SIG-M5 treated with dmso at 0.1 percent for 504 hours (cell line): ENCODE measurements at regions not wholly inside any gene's neighbourhood (a gene's known extent, or its start where the extent isn't known, plus 50 kb on each side); places are given as distances from the start of the nearest gene placed in this dataset.
"Not testable (repeated sequence)": the region's sequence is repeated elsewhere in the genome, so short reads cannot be mapped to it uniquely, and the experiment has no call there.

Experiments
- DNase-seq: peaks from one replicate; lab custom pipeline; 2025; ENCODE audit not compliant: unreplicated experiment; lab: John Stamatoyannopoulos, UW

GRCh38 chr2:220320326-220320725 lies 692.9 kb downstream of the SLC4A3 start:
- no peak for DNase-seq

DNA sequence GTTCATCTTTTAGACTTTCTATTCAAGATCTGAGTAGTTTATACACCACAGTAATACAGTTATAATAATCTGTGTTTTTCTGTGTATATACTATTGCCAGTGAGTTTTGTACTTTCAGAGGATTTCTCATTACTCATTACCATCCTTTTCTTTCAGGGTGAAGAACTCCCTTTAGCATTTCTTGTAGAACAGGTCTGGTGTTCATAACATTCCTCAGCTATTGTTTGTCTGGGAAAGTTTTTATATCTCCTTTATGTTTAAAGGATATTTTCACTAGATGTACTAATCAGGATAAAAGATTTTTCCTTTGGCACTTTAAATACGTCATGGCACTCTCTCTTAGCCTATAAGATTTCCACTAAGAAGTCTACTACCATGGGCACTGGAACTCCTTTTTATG lies 705.5 kb downstream of the SLC4A3 start:
- DNase-seq, result no peak

GRCh38 chr2:220334210-220334609 lies 706.8 kb downstream of the SLC4A3 start:
- DNase-seq, result no peak

GRCh38 chr2:220334871-220335590 lies 707.6 kb downstream of the SLC4A3 start:
- DNase-seq, result no peak

DNA sequence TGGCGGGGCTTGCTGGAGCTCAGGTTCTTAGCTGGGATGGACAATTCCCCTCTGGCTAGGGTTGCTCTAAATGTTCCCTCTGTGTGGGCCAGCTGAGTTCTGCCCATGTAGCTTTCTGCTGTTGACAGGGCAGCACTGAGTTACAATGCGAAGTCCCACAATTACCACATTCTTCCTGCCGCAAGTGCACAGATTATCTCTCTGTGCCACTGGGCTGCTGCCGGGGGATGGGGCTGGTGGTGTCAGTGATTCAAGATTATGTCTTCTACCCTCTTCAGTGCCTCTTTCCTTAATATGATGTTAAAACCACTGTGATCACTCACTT lies 708.1 kb downstream of the SLC4A3 start:
- no peak for DNase-seq

GRCh38 chr2:220336771-220337170 lies 709.3 kb downstream of the SLC4A3 start:
- no peak for DNase-seq

DNA sequence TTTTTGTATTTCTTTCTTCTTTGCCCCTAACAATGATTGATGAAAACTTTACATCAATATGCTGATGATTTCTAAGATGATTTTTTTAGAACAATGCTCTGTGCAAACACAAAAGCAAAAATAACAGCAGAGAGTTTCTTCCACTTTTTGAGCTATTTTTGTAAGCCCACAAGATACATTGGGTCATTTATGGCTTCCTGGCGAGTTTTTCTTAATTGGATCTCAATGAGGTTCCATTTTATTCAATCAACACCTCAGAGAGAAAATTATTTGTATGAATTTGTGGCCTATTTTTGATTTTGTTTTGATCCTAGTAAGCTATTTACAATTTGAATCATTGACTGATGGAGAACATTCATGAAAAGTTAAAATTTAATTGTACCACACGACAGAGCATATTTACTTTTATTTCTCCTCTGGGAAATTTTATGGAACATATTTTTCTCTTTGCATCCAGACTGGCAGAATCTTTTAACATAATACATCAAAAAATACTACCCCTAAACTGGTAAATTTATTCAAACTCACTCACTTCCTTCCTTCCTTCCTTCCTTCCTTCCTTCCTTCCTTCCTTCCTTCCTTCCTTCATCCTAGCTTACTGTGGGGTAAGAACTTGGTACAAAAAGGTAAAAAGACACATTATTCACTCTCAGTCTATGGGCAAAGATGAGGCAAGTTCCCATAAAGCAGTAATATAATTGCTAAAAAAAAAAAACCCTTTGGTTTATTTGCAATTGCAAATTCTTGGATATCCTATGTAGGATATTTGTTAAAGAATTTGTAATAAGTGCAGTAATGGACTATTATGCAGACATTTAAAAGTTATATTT lies 710.4 kb downstream of the SLC4A3 start:
- DNase-seq, result no peak

GRCh38 chr2:220341014-220341413 lies 713.6 kb downstream of the SLC4A3 start:
- DNase-seq, result no peak

- no peak for DNase-seq
Observed at GRCh38 chr2:220346919-220347318, 719.5 kb downstream of the SLC4A3 start.

DNA sequence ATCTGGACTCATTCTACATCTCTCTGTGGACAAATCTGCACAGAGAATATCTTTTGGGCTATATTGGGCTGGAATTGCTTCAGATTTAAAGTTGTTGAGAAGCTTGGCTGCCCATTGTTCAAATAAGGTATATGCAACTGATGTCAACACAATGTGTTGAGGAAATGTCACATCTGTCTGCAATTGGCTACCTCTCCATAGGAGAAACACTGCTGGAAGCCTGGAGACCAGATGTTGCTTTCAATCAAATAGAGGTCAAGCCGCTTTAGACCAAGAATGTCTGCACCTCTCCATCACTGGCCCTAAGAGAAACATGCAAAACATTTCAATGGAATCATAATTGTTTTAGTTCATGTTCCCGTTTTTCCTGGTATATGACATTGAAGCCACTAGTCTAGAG lies 720.2 kb downstream of the SLC4A3 start:
- DNase-seq, result no peak

DNA sequence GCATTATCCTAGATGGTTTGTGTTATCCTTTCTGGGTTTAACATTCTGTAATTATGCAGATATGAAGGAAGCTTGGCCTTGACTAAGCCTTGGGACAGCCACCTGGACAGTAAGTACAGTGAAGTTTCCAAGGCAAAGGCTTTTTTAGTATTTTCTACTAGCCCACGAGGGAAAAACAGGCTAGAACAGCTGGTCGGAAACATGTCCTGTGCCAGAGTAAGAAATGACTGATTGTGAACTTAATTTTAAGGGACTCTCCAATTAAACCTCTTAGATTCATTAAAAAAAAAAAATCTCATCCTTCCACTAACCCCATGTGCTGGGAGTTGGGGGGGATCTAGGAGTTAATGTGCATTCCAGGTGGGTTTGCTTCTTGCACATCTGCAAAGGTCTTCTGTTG lies 720.8 kb downstream of the SLC4A3 start:
- DNase-seq, result no peak

DNA sequence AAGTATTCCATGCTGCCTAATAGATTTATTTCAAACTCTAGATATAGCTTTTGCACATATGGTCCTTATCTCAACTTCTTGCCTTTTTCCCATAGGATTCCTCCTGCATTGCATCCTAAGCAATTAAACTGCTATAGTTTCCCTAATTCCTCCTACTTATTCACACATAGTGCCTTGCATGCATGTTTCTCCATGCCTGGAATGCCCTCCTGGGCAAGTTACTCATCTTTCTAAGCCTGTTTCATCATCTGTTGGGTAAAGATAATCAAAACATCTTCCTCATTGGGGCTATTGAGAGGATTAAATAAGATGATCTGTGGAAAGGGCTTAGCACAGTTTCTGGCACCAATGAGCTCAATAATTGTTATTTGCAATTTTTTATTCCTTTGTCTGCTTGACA lies 726.5 kb downstream of the SLC4A3 start:
- no peak for DNase-seq

DNA sequence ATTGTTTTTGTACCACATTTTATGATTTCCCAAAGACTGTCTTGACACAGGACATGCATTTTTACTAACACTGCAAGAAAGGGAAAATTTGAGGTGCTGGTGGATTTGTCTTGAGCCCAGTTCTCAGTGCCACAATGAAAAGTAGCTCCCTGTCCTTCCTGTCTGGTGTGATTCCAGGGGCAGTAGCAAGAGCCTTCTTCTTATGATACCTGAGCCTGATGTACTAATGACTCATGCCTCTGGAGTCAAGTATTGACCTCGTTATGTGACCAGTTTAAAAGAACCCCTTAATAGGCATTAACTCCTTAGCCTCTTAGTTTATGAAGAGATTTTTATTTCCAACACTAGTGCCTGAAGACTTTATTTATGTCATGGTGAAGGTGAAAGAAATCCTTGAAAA lies 728.6 kb downstream of the SLC4A3 start:
- no peak for DNase-seq

DNA sequence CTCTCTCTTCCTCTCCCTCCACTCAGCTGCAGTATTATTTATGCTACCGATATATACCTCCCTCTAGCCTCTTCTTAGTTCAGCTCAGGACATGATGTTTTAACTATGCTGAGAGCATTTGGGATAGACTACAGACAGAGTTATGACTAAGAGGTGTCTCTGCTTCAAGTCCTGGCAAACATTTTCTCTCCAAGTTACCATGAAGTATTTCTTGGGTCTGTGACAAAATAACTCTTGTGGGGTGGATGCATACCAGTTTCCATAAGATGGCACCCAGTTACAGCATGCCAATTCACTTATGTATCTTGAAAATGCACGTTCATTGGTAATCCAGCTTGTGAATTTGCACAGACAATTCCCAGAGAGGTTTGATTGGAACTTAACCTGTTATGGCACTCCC lies 737.6 kb downstream of the SLC4A3 start:
- no peak for DNase-seq

DNA sequence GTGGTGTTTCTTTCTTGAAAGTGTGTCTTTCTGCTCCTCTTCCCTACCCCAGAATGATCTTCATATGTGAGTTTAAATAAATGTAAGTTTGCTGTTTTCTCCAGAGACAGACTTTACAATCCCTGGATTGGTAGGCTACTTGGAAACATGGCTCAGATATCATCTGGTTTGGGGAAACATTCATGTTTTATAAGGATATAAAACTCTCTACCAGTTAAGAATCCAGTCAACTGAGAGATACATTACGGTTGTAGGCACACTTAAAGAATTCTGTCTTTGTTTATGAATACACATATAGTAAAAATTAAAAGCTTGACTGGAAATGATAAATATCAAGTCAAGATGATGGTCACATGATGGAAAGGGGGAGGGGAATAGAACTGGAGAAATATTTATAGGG lies 739.3 kb downstream of the SLC4A3 start:
- DNase-seq, result no peak

DNA sequence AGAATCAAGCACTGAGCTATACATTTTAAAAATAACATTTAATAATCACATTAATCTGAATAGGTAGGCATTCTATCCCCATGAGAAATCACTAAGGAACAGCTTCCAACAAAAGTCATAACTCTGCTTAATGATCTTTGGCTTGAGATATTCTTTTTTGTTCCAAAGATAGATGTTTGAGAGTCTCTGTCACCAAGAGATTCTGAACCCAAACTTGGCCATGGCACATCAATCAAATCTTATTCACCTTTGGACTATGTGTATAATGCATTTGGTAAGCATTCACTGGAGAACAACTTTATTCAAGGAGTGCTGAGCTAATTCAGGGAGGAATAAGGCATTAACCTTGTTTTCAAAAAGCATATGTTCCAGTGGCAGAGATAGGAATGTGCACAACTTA lies 743.3 kb downstream of the SLC4A3 start:
- DNase-seq, result no peak

GRCh38 chr2:220371211-220371610 lies 743.8 kb downstream of the SLC4A3 start:
- DNase-seq, result no peak

DNA sequence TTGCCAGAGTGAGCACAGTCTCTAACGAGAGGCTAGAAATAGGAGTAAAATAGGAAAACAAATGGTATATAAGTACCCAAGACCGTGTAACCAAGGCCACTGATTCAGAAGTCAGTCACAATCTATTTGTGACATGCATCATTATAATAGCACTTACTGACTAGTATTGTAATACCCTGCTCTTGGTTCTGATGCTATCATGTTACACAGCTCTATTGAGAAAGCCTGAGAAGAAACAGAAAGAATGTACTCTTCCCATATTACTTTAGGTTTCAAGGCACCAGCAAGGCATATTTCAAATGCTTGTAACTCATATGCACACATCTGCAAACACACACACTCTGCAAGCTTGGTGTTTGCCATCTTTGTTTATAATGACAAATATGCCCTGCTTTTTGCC lies 746.4 kb downstream of the SLC4A3 start:
- no peak for DNase-seq

DNA sequence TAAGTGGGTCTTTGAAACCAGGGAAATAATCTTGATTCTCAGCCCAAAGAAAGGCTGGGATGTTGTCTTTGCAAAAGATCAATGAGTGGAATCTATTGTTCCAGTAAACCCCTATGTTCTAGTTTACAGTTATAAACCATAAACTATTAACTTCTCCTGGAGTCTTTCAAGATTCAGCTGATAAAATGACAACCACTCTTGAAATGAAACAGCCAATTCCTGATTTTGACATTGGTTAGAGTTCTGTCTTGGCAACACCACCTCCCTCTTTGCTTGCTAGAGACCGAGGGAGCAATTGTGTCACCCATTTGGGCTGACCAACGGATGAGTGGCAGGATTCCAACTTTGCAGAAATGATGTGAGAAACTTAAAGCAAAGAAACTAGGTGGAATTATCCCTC lies 746.9 kb downstream of the SLC4A3 start:
- DNase-seq, result no peak

- DNase-seq, result no peak
Observed at GRCh38 chr2:220377482-220378155, 750.2 kb downstream of the SLC4A3 start.

GRCh38 chr2:220387758-220388157 lies 760.3 kb downstream of the SLC4A3 start:
- not testable (repeated sequence) for DNase-seq

GRCh38 chr2:220393711-220394110 lies 766.3 kb downstream of the SLC4A3 start:
- no peak for DNase-seq
